Fibroblast of gingiva (primary cell): ENCODE measurements at regions not wholly inside any gene's neighbourhood (a gene's known extent, or its start where the extent isn't known, plus 50 kb on each side); places are given as distances from the start of the nearest gene placed in this dataset.
"Not testable (repeated sequence)": the region's sequence is repeated elsewhere in the genome, so short reads cannot be mapped to it uniquely, and the experiment has no call there.

Source experiments
- DNase-seq: peaks from one replicate; pipeline ENCODE4 v3.0.0-alpha.2; 2011; ENCODE audit warnings: low read depth

DNA sequence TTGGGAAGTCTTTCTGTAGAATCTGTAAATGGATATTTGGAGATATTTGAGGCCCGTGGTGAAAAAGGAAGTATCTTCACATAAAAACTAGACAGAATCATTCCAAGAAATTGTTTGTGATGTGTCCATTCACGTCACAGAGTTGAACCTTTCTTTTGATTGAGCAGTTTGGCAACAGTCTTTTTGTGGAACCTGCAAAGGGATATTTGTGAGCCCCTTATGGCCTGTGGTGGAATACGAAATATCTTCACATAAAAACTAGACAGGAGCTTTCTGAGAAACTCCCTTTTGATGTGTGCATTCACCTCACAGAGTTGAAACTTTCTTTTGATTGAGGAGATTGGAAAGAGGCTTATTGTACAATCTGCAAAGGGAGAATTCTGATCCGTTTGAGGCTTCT is 2980.4 kb downstream of the TUBA3C start:
- peak; percentile 3 for DNase-seq

DNA sequence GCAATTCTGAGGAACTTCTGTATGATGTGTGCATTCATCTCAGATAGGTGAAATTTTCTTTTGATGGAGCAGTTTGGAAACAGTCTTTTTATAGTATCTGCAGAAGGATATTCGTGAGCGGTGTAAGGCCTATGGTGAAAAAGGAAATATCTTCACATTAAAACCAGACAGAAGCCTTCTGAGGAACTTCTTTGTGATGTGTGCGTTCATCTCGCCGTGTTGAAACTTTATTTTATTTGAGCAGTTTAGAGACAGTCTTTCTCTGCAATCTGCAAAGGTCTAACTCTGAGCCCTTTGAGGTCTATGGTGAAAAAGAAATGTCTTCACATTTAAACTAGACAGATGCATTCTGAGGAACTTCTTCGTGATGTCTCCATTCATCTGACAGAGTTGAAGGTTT is 3021.0 kb downstream of the TUBA3C start:
- DNase-seq: not testable (repeated sequence)

DNA sequence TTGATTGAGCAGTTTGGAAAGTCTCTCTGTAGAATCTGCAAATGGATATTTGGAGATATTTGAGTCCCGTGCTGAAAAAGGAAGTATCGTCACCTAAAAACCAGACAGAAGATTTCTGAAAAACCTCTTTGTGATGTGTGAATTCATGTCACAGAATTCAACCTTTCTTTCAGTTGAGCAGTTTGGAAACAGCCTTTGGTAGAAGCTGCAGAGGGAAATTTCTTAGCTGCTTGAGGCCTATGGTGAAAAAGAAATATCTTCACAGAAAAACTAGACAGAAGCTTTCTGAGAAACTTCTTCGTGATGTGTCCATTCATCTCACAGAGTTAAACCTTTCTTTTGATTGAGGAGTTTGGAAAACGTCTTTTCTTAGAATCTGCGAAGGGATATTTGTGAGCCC is 3022.7 kb downstream of the TUBA3C start:
- not testable (repeated sequence) for DNase-seq

DNA sequence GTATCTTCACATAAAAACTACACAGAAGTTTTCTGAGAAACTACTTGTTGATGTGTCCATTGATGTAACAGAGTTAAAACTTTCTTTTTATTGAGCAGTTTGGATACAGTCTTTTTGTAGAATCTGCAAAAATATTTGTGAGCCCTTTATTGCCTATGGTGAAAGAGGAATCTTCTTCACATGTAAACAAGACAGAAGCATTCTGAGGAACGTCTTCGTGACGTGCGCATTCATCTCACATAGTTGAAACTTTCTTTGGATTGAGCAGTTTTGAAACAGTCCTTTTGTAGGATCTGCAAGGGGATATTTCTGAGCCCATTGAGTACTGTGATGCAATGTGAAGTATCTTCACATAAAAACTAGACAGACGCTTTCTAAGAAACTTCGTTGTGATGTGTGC is 3023.6 kb downstream of the TUBA3C start:
- not testable (repeated sequence) for DNase-seq

DNA sequence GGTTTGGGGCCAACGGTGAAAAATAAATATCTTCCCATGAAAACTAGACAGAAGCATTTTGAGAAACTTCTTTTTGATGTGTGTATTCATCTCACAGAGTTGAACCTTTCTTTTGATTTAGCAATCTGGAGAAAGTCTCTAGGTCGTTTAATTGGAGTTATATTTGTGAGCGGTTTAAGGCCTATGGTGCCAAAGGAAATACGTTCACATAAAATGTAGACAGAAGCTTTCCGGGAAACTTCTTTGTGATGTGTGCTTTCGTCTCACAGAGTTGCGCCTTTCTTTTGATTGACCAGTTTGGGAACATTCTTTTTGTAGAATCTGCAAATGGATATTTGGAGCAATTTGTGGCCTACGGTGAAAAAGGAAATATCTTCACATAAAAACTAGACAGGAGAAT is 3028.8 kb downstream of the TUBA3C start:
- not testable (repeated sequence) for DNase-seq

DNA sequence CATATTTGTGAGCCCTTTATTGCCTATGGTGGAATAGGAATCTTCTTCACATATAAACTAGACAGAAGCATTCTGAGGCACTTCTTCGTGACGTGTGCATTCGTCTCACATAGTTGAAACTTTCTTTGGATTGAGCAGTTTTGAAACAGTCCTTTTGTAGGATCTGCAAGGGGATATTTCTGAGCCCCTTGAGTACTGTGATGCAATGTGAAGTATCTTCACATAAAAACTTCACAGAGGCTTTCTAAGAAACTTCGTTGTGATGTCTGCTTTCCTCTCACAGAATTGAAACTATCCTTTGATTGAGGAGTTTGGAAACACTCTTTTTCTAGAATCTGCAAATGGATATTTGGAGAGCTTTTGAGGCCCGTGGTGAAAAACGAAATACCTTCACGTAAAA is 3030.3 kb downstream of the TUBA3C start:
- not testable (repeated sequence) for DNase-seq

DNA sequence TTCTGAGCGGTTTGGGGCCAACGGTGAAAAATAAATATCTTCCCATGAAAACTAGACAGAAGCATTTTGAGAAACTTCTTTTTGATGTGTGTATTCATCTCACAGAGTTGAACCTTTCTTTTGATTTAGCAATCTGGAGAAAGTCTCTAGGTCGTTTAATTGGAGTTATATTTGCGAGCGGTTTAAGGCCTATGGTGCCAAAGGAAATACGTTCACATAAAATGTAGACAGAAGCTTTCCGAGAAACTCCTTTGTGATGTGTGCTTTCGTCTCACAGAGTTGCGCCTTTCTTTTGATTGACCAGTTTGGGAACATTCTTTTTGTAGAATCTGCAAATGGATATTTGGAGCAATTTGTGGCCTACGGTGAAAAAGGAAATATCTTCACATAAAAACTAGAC is 3032.2 kb downstream of the TUBA3C start:
- DNase-seq: not testable (repeated sequence)

DNA sequence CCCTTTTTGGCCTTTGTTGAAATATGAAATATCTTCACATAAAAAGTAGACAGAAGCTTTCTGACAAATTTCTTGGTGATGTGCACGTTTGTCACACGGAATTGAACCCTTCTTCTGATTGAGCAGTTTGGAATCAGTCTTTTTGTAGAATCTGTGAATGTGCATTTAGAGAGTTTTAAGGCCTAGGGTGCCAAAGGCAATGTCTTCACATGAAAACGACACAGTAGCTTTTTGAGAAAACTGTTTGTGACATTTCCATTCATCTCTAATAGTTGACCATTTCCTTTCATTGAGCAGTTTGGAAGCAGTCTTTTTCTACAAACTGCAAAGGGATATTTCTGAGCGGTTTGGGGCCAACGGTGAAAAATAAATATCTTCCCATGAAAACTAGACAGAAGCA is 3036.0 kb downstream of the TUBA3C start:
- peak; percentile 10 for DNase-seq

DNA sequence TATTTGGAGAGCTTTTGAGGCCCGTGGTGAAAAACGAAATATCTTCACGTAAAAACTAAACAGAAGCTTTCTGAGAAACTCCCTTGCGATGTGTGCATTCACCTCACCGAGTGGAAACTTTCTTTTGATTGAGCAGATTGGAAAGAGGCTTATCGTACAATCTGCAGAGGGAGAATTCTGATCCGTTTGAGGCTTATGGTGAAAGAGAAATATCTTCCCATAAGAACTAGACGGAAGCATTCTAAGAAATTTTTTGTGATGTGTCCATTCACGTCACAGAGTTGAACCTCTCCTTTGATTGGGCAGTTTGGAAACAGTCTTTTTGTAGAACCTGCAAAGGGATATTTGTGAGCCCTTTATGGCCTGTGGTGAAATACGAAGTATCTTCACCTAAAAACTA is 3040.3 kb downstream of the TUBA3C start:
- DNase-seq: peak; percentile 36

DNA sequence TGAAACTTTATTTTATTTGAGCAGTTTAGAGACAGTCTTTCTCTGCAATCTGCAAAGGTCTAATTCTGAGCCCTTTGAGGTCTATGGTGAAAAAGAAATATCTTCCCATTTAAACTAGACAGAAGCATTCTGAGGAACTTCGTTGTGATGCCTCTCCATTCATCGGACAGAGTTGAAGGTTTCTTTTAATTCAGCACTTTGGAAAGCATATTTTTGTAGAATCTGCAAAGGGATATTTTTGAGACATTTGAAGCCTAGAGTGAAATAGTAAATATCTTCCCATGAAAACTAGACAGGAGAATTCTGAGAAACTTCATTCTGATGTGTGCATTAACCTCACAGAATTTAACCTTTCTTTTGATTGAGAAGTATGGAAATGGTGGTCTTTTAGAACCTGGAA is 3044.8 kb downstream of the TUBA3C start:
- DNase-seq: peak; percentile 32

DNA sequence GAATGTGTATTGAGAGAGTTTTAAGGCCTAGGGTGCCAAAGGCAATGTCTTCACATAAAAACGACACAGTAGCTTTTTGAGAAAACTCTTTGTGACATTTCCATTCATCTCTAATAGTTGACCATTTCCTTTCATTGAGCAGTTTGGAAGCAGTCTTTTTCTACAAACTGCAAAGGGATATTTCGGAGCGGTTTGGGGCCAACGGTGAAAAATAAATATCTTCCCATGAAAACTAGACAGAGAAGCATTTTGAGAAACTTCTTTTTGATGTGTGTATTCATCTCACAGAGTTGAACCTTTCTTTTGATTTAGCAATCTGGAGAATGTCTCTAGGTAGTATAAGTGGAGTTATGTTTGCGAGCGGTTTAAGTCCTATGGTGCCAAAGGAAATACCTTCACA is 3052.9 kb downstream of the TUBA3C start:
- not testable (repeated sequence) for DNase-seq

DNA sequence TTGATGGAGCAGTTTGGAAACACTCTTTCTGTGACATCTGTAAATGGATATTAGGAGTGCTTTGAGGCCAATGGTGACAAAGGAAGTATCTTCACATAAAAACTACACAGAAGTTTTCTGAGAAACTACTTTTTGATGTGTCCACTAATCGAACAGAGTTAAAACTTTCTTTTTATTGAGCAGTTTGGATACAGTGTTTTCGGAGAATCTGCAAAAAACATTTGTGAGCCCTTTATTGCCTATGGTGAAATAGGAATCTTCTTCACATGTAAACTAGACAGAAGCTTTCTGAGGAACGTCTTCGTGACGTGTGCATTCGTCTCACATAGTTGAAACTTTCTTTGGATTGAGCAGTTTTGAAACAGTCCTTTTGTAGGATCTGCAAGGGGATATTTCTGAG is 3068.2 kb downstream of the TUBA3C start:
- DNase-seq: peak; percentile 2
